ENCODE measurements at regions not wholly inside any gene's neighbourhood (a gene's known extent, or its start where the extent isn't known, plus 50 kb on each side); places are given as distances from the start of the nearest gene placed in this dataset.

- TF ChIP-seq TAF1 (IDR thresholded peaks at IDR 0.05; ENCODE audit: borderline replicate concordance, insufficient read depth, low read length): no peak
- TF ChIP-seq POLR2AphosphoS5 (IDR thresholded peaks at IDR 0.05; ENCODE audit: low read depth, low read length): no peak
- no peak for TF ChIP-seq SIN3A (IDR thresholded peaks at IDR 0.05; ENCODE audit: borderline replicate concordance, insufficient read depth, low read length)
- TF ChIP-seq REST (IDR thresholded peaks at IDR 0.05; ENCODE audit: insufficient read depth in 1 of 2, low read depth in 2 of 2, low read length in 2 of 2): no peak
Measured at GRCh38 chr6:113651920-113652319, 205.2 kb upstream of the MARCKS start.
